ENCODE measurements at regions not wholly inside any gene's neighbourhood (a gene's known extent, or its start where the extent isn't known, plus 50 kb on each side); places are given as distances from the start of the nearest gene placed in this dataset.

- TF ChIP-seq EP300 (IDR thresholded peaks at IDR 0.05; ENCODE audit: borderline replicate concordance in 1 of 2, low read depth in 1 of 2, low read length in 1 of 2) (no peak), MXI1 (IDR thresholded peaks at IDR 0.05; ENCODE audit: low read depth, low read length) (no peak), CTCF (IDR thresholded peaks at IDR 0.05) (no peak), USF1 (IDR thresholded peaks at IDR 0.05; ENCODE audit: borderline replicate concordance, low read depth) (no peak)
Measured at GRCh38 chr2:189952536-189953109, 109.9 kb downstream of the MSTN start.
